ENCODE measurements at regions not wholly inside any gene's neighbourhood (a gene's known extent, or its start where the extent isn't known, plus 50 kb on each side); places are given as distances from the start of the nearest gene placed in this dataset.

- no peak for DNase-seq
Measured at GRCh38 chrX:39176105-39176504, 374.8 kb downstream of the MID1IP1 start.

GRCh38 chrX:39189431-39189830 lies 388.2 kb downstream of the MID1IP1 start:
- no peak for DNase-seq

GRCh38 chrX:39194673-39195072 lies 393.4 kb downstream of the MID1IP1 start:
- DNase-seq = no peak

GRCh38 chrX:39195156-39195555 lies 393.9 kb downstream of the MID1IP1 start:
- DNase-seq = no peak

GRCh38 chrX:39196192-39197102 lies 395.2 kb downstream of the MID1IP1 start:
- DNase-seq = no peak

- DNase-seq = no peak
Measured at GRCh38 chrX:39199429-39199828, 398.2 kb downstream of the MID1IP1 start.

GRCh38 chrX:39201305-39201990 lies 400.2 kb downstream of the MID1IP1 start:
- DNase-seq = no peak

- no peak for DNase-seq
Measured at GRCh38 chrX:39202641-39203040, 401.4 kb downstream of the MID1IP1 start.

- DNase-seq = no peak
Measured at GRCh38 chrX:39203427-39203826, 402.2 kb downstream of the MID1IP1 start.

GRCh38 chrX:39204353-39204752 lies 403.1 kb downstream of the MID1IP1 start:
- DNase-seq = no peak

GRCh38 chrX:39204945-39205344 lies 403.7 kb downstream of the MID1IP1 start:
- DNase-seq = no peak

- no peak for DNase-seq
Measured at GRCh38 chrX:39205467-39205866, 404.2 kb downstream of the MID1IP1 start.

- no peak for DNase-seq
Measured at GRCh38 chrX:39206399-39207145, 405.3 kb downstream of the MID1IP1 start.

- DNase-seq = no peak
Measured at GRCh38 chrX:39211501-39211900, 410.2 kb downstream of the MID1IP1 start.

GRCh38 chrX:39212456-39212855 lies 411.2 kb downstream of the MID1IP1 start:
- peak in 1 of 2 experiments; percentile 8 for DNase-seq

GRCh38 chrX:39214387-39215126 lies 413.3 kb downstream of the MID1IP1 start:
- DNase-seq = no peak

- DNase-seq = no peak
Measured at GRCh38 chrX:39220952-39221351, 419.7 kb downstream of the MID1IP1 start.

- DNase-seq = no peak
Measured at GRCh38 chrX:39222346-39223113, 421.3 kb downstream of the MID1IP1 start.

- DNase-seq = no peak
Measured at GRCh38 chrX:39226251-39226650, 425.0 kb downstream of the MID1IP1 start.

- no peak for DNase-seq
Measured at GRCh38 chrX:39227371-39227770, 426.1 kb downstream of the MID1IP1 start.

GRCh38 chrX:39238006-39238405 lies 436.7 kb downstream of the MID1IP1 start:
- DNase-seq = no peak

GRCh38 chrX:39242187-39242586 lies 440.9 kb downstream of the MID1IP1 start:
- DNase-seq = peak; percentile 45 to 66

Data from NCI-H2081 (cell line).